Naive thymus-derived CD4-positive, alpha-beta T cell (primary cell): ENCODE measurements at regions not wholly inside any gene's neighbourhood (a gene's known extent, or its start where the extent isn't known, plus 50 kb on each side); places are given as distances from the start of the nearest gene placed in this dataset.

ENCODE experiments used
- ATAC-seq: fragments of 150-1000 bp; cut with Tn5 transposase; 2 replicates; pipeline ENCODE4 v1.10.0; 2021; ENCODE audit warnings: mild to moderate bottlenecking, moderate library complexity
- CTCF ChIA-PET: fragments of 350-600 bp; sonication (Branson Sonifier 250); formaldehyde crosslinking; loops from one replicate; lab custom pipeline; 2021; ENCODE audit warnings: antibody characterized with exemption; lab: Charles Lee
- POLR2A ChIA-PET: fragments of 350-600 bp; sonication (Branson Sonifier 250); formaldehyde crosslinking; loops from one replicate; lab custom pipeline; 2021; ENCODE audit warnings: antibody characterized with exemption, inconsistent platforms; lab: Charles Lee
- DNase-seq, 9 donors: peaks; one replicate each; pipeline versions ENCODE4 v3.0.0 to v3.0.0-alpha.2; 2020 to 2022; ENCODE audit warnings: mixed read lengths in 1 of 9
- H3K27ac ChIP-seq: one replicate; pipeline ENCODE4 v1.7.0; 2013; ENCODE audit warnings: mild to moderate bottlenecking, low read depth, low read length, moderate library complexity
- H3K27me3 ChIP-seq, 2 donors: one replicate each; pipeline ENCODE4 v1.7.0; 2013; ENCODE audit warnings: low read length in 2 of 2, mild to moderate bottlenecking in 2 of 2, moderate library complexity in 2 of 2; ENCODE audit not compliant: control insufficient read depth in 2 of 2, insufficient read depth in 2 of 2
- H3K36me3 ChIP-seq, 3 experiments: 1 replicate in 2 of 3; 2 replicates in 1 of 3; pipeline ENCODE4 v1.7.0; 2013; ENCODE audit warnings: low read length in 3 of 3, mild to moderate bottlenecking in 3 of 3, moderate library complexity in 1 of 3; ENCODE audit not compliant: insufficient read depth in 3 of 3, control insufficient read depth in 2 of 3
- H3K4me1 ChIP-seq, 2 donors: one replicate each; pipeline ENCODE4 v1.7.0; 2013; ENCODE audit warnings: low read length in 2 of 2, mild to moderate bottlenecking in 2 of 2, moderate library complexity in 1 of 2; ENCODE audit not compliant: control insufficient read depth in 2 of 2, insufficient read depth in 2 of 2
- H3K4me3 ChIP-seq: 2 replicates; pipeline ENCODE4 v1.7.0; 2013; ENCODE audit warnings: mild to moderate bottlenecking, low read length
- H3K9me3 ChIP-seq, 3 experiments: 1 replicate in 2 of 3; 2 replicates in 1 of 3; pipeline ENCODE4 v1.7.0; 2013; ENCODE audit warnings: low read length in 3 of 3; ENCODE audit not compliant: control insufficient read depth in 2 of 3
- H3K27ac Mint-ChIP-seq, 9 donors: one replicate each; pipeline ENCODE4 v1.8.0; 2020 to 2022; ENCODE audit warnings: mixed read lengths in 9 of 9, mild to moderate bottlenecking in 8 of 9, moderate library complexity in 5 of 9, inconsistent platforms in 2 of 9
- H3K27me3 Mint-ChIP-seq, 5 donors: one replicate each; pipeline ENCODE4 v1.8.0; 2021 to 2022; ENCODE audit warnings: mixed read lengths in 5 of 5, mild to moderate bottlenecking in 1 of 5
- H3K36me3 Mint-ChIP-seq, 5 donors: one replicate each; pipeline ENCODE4 v1.8.0; 2020 to 2022; ENCODE audit warnings: mixed read lengths in 5 of 5, mild to moderate bottlenecking in 3 of 5, inconsistent platforms in 1 of 5
- H3K4me1 Mint-ChIP-seq, 7 donors: one replicate each; pipeline ENCODE4 v1.8.0; 2020 to 2022; ENCODE audit warnings: mixed read lengths in 7 of 7, mild to moderate bottlenecking in 3 of 7, inconsistent platforms in 1 of 7
- H3K4me3 Mint-ChIP-seq, 10 donors: one replicate each; pipeline ENCODE4 v1.8.0; 2020 to 2022; ENCODE audit warnings: mild to moderate bottlenecking in 10 of 10, mixed read lengths in 10 of 10, moderate library complexity in 6 of 10, inconsistent platforms in 2 of 10
- H3K9me3 Mint-ChIP-seq, 11 donors: one replicate each; pipeline ENCODE4 v1.8.0; 2020 to 2022; ENCODE audit warnings: mixed read lengths in 11 of 11, mild to moderate bottlenecking in 4 of 11, inconsistent platforms in 1 of 11, moderate library complexity in 1 of 11
- intact Hi-C, 2 donors: fragments of 100-400 bp; cut with micrococcal nuclease; formaldehyde crosslinking; loops; one replicate each; pipeline ENCODE4 v1.15.1; 2023

DNA sequence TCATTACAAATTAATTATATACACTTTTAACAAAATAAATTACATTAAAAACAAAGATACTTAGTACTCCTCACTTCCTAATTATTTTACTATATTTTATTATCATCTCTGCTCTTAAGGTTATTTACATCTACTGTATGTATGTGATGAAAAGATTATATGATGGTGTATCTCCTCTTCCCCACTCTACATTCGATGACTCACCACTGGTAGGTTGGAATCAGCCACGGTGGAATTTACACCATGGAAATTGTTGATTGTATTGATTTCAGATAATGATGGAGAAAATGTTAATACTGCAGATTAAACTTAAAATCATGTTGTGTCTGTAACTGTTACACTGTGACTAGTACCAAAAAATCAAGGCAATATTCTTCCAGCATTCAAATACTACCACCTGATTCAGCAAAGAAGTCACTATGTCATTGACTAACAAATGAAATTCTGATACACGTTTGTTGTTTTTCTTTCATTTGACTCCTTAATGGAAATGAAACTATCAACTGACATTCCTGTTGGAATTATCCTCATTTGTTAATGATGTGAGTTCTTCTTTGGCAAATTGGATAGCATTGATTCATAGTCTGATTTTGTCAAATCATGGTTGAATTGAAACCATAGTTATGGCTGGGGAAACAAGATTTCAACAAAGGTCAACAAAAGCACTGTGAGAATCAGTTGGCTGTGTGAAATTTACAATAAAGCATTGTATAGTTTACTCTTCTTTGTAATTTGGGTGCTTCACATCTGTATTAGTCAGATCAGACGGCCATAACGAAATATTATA, 69.0 kb upstream of the NLK start:
- intact Hi-C loops, result no loop called here
- ChIA-PET CTCF (no interaction called here), POLR2A (no interaction called here)
- no peak for ATAC-seq
- Mint-ChIP-seq H3K27me3 (peaks cover 6 to 14% (median 7%) of the 10 kb centered on the region in 5 donors), H3K9me3 (peaks cover 0 to 1% (median 0%) of the 10 kb centered on the region in 11 donors), H3K4me1 (no peaks in the 10 kb centered on the region), H3K4me3 (no peak overlapping the region), H3K36me3 (no peaks in the 10 kb centered on the region), H3K27ac (no peak overlapping the region)
- Histone ChIP-seq H3K27ac (no peak overlapping the region), H3K4me1 (no peaks in the 10 kb centered on the region), H3K9me3 (no peaks in the 10 kb centered on the region), H3K36me3 (no peaks in the 10 kb centered on the region), H3K4me3 (no peak overlapping the region), H3K27me3 (no peaks in the 10 kb centered on the region)
- no peak for DNase-seq

DNA sequence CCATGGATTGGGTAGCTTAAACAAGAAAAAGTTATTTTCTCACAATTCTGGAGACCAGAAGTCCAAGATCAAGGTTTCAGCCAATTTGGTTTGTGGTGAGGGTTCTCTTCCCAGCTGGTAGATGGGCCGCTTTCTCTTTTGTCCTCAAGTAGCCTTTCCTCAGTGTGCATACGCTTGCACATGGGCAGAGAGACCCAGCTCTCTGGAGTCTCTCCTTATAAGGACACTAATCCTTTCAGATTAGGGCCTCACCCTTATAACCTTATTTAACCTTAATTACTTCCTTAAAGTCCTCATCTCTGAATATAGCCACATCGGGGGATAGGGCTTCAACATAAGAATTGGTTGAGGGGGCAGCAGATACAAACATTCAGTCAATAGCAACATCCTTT, 68.4 kb upstream of the NLK start:
- no peaks in the 10 kb centered on the region for H3K4me1 Mint-ChIP-seq

DNA sequence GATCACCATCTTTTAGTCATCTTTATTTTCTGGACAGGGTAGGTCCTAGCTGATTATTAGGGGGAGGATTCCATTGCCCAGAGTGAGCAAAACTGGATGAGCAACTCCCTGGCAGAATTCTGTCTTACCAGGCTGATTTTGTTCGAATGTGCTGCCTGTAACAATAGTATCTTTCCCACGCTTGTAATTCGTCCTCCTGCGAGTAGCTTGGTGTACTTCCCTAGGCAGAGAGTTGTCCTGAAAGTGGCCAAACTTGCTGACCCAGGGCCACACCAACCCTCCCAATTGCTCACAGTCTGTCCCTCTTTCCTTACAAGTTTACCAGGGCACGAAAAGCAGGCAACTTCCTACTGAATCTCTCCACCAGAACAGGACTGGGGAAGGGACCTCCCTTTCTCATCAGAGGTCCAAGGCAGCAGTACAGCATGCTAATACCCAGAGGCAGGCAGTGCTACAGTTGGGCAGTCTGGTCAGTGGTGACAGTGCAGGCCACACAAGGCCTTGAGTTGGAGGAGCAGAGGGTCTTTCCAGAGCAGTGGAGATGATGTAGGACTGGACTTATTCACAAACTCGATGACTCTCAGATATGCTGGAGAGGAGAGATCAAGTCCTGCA, 67.8 kb upstream of the NLK start:
- Mint-ChIP-seq H3K4me1 (no peaks in the 10 kb centered on the region), H3K27ac (no peak overlapping the region)

More for the DNA sequence above, 68.4 kb upstream of the NLK start:
- Histone ChIP-seq H3K27me3 (no peaks in the 10 kb centered on the region), H3K9me3 (no peaks in the 10 kb centered on the region), H3K36me3 (no peaks in the 10 kb centered on the region), H3K4me1 (no peaks in the 10 kb centered on the region), H3K4me3 (no peak overlapping the region), H3K27ac (no peak overlapping the region)
- H3K27me3 Mint-ChIP-seq, result peaks cover 6 to 15% (median 8%) of the 10 kb centered on the region in 5 donors
- ChIA-PET CTCF (no interaction called here), POLR2A (no interaction called here)
- intact Hi-C loops, result no loop called here
- H3K4me3 Mint-ChIP-seq, result no peak overlapping the region
- H3K27ac Mint-ChIP-seq, result no peak overlapping the region
- peaks cover 0 to 1% (median 0%) of the 10 kb centered on the region in 11 donors for H3K9me3 Mint-ChIP-seq
- no peaks in the 10 kb centered on the region for H3K36me3 Mint-ChIP-seq
- ATAC-seq (no peak), DNase-seq (no peak)

GRCh38 chr17:27975146-27976011, 67.1 kb upstream of the NLK start:
- Histone ChIP-seq H3K27ac (no peak overlapping the region), H3K4me1 (no peaks in the 10 kb centered on the region), H3K27me3 (no peaks in the 10 kb centered on the region), H3K36me3 (no peaks in the 10 kb centered on the region), H3K4me3 (no peak overlapping the region), H3K9me3 (no peaks in the 10 kb centered on the region)
- ChIA-PET CTCF (interaction anchor here (0.7 kb wide), 1 partner anchor 166 kb away, joined by 3 read pairs; no protein-coding TSS in a partner anchor), POLR2A (no interaction called here)
- Mint-ChIP-seq H3K36me3 (no peaks in the 10 kb centered on the region), H3K4me1 (no peaks in the 10 kb centered on the region), H3K27ac (no peak overlapping the region), H3K27me3 (peaks cover 3 to 18% (median 6%) of the 10 kb centered on the region in 5 donors), H3K9me3 (no peaks in the 10 kb centered on the region), H3K4me3 (no peak overlapping the region)
- intact Hi-C loops, result no loop called here
- DNase-seq, result no peak
- ATAC-seq, result no peak

More for the DNA sequence above, 67.8 kb upstream of the NLK start:
- H3K4me3 Mint-ChIP-seq, result no peak overlapping the region
- POLR2A ChIA-PET, result no interaction called here
- no peak overlapping the region for H3K4me3 ChIP-seq
- ATAC-seq (no peak), DNase-seq (no peak)
- CTCF ChIA-PET, result no interaction called here
- intact Hi-C loops, result no loop called here
- H3K9me3 Mint-ChIP-seq, result peaks cover 0 to 1% (median 0%) of the 10 kb centered on the region in 11 donors
- H3K27me3 Mint-ChIP-seq, result peaks cover 5 to 19% (median 8%) of the 10 kb centered on the region in 5 donors
- no peaks in the 10 kb centered on the region for H3K9me3 ChIP-seq
- H3K27ac ChIP-seq, result no peak overlapping the region
- H3K4me1 ChIP-seq, result no peaks in the 10 kb centered on the region
- no peaks in the 10 kb centered on the region for H3K27me3 ChIP-seq
- H3K36me3 ChIP-seq, result no peaks in the 10 kb centered on the region
- no peaks in the 10 kb centered on the region for H3K36me3 Mint-ChIP-seq

DNA sequence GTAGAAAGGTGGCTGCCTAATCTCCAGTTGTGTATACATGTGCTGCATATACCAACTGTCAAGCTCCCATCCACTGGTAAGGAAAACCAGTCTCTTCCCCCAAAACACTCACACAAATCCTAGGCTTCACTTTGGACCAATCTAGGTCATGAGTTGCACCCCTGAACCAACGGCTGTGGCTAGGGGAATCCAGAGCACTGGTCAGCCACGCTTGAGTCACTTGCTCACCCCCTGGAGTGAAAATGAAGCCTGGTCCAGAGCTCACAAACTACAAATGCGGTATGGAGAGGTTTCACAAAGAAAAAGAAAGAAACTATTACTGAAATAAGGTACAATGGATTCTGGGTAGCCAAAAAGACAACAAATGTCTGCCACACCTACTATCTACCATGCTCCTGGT, 66.1 kb upstream of the NLK start:
- no peaks in the 10 kb centered on the region for H3K36me3 ChIP-seq
- no peak overlapping the region for H3K27ac ChIP-seq
- ChIA-PET CTCF (interaction anchor here (0.7 kb wide), 1 partner anchor 12 kb away, joined by 3 read pairs; no protein-coding TSS in a partner anchor), POLR2A (no interaction called here)
- no peaks in the 10 kb centered on the region for H3K9me3 ChIP-seq
- Mint-ChIP-seq H3K36me3 (no peaks in the 10 kb centered on the region), H3K27ac (no peak overlapping the region), H3K4me3 (no peak overlapping the region), H3K27me3 (peaks cover 0 to 13% (median 6%) of the 10 kb centered on the region in 5 donors), H3K4me1 (peaks cover 0 to 4% (median 0%) of the 10 kb centered on the region in 7 donors), H3K9me3 (no peaks in the 10 kb centered on the region)
- DNase-seq (no peak), ATAC-seq (no peak)
- H3K4me1 ChIP-seq, result no peaks in the 10 kb centered on the region
- H3K27me3 ChIP-seq, result no peaks in the 10 kb centered on the region
- intact Hi-C loops, result no loop called here
- no peak overlapping the region for H3K4me3 ChIP-seq

DNA sequence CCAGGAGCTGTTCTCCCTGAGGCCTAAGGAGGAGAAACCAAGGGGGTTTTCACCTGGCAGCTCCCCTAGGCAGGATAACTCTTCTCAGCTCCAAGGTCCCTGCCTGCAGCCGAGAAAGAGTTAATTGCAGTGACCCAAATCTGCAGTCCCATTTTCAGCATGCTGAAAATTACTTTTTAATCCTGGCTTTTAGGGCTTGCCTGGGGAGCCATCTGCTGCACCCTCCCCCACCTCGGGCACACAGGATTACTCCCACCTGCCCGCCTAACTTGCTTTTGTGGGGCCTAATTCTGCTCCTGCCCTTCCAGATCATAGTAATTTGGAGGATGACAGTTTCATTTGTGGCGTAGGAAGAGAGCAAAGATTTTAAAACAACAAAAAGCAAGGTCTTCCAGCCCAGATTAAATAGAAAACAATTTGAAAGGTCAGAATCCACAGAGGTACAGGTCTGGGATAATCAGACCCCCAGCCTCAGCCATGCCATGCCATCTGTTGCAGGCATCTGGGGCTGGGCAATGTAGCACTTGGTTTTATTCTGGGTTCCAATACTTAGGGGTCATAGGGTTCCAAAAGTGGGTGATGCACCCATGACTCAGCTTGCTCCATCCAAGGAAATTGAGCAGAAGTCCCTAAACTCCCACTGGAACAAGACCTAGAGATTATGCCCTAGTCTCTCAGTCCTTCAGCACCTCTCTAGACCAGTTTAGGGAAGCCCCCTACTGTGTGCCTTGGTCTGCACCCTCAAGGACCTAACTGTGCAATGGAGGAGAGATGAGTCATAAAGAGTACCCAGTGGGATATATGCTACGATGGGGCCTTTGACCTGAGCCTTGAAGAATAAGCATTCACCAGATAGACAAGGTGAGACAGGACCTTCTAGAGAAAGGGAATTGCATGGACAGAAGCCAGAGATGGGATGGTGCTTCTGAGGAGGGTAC, 64.5 kb upstream of the NLK start:
- Histone ChIP-seq H3K4me1 (no peaks in the 10 kb centered on the region), H3K36me3 (no peaks in the 10 kb centered on the region), H3K27ac (no peak overlapping the region), H3K4me3 (no peak overlapping the region), H3K27me3 (no peaks in the 10 kb centered on the region), H3K9me3 (no peaks in the 10 kb centered on the region)
- Mint-ChIP-seq H3K9me3 (no peaks in the 10 kb centered on the region), H3K27ac (no peak overlapping the region), H3K36me3 (no peaks in the 10 kb centered on the region), H3K4me1 (peaks cover 0 to 4% (median 0%) of the 10 kb centered on the region in 7 donors), H3K4me3 (no peak overlapping the region), H3K27me3 (peaks cover 0 to 16% (median 12%) of the 10 kb centered on the region in 5 donors)
- CTCF ChIA-PET, result no interaction called here
- DNase-seq (no peak), ATAC-seq (no peak)
- POLR2A ChIA-PET, result no interaction called here
- intact Hi-C loops, result no loop called here
